ENCODE measurements at regions not wholly inside any gene's neighbourhood (a gene's known extent, or its start where the extent isn't known, plus 50 kb on each side); places are given as distances from the start of the nearest gene placed in this dataset.

DNA sequence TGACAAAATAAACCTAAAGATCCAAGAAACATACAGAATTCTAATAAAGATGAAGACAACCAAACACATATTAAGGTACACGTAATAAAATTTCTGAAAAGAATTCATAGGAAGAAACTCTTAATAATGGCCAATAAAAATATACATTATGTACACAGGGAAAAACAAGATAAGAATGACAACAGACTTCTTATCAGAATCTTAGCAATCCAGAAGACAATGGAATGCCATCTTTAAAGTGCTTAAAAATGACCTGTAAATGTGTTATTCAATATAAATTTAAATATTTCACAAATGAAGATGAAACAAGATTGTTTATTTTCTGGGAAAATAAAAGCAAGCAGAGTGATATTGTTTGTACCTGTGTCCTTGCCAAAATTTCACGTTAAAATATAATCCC lies 530.4 kb upstream of the PTBP2 start:
- CTCF ChIA-PET, result no interaction called here
- POLR2A ChIA-PET, result no interaction called here
- TF ChIP-seq CTCF (IDR thresholded peaks at IDR 0.05; ENCODE audit: control extremely low read depth, extremely low read depth, low read depth, missing control alignments), result no peak
- DNase-seq (ENCODE audit: extremely low spot score), result no peak

DNA sequence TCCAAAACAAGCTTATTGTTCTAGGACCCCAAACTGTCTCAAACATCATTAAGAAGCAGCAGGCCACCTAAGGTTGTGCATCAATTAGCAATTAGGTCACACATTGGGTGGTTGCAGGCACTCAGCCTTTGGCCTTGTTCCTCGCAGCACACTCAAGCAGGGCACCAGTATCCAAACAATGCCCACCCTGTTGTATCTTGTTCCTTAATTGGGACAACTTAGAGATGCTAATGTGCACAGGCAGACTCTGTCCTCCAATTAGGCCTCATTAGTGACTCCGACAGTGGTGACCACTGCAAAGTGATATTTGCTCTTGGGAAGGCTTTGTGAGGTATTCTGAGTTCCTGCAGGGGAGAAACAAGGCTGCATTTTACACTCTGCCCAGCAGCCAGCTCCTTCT lies 515.1 kb upstream of the PTBP2 start:
- ChIA-PET CTCF (no interaction called here), POLR2A (no interaction called here)
- no peak for TF ChIP-seq CTCF (IDR thresholded peaks at IDR 0.05; ENCODE audit: control extremely low read depth, extremely low read depth, low read depth, missing control alignments)
- no peak for DNase-seq (ENCODE audit: extremely low spot score)

DNA sequence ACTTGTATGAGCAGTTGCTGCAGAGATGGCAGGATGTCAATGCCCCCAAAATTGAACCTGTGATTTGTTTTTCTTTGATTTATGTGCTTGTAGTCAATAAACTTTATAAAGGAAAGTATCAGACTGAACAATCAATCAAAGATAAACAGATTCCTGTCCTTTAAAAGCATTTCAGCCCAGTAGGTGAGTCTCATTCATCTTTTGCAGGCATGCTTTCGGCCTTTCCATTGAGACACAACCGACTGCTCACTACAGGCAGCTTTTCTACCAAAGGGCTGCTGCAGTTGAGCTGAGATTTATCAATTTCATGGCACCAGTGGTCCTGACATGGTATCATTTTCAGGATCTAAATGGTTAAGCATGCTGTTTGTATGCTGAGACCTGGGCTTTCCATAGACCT lies 513.6 kb upstream of the PTBP2 start:
- ChIA-PET CTCF (no interaction called here), POLR2A (no interaction called here)
- DNase-seq (ENCODE audit: extremely low spot score), result no peak
- TF ChIP-seq CTCF (IDR thresholded peaks at IDR 0.05; ENCODE audit: control extremely low read depth, extremely low read depth, low read depth, missing control alignments), result no peak

- CTCF ChIA-PET, result interaction anchor here (1.5 to 1.8 kb wide), 2 partner anchors 9 to 10 kb away, joined by 5 read pairs; no protein-coding TSS in a partner anchor
- POLR2A ChIA-PET, result no interaction called here
- no peak for DNase-seq (ENCODE audit: extremely low spot score)
- no peak for TF ChIP-seq CTCF (IDR thresholded peaks at IDR 0.05; ENCODE audit: control extremely low read depth, extremely low read depth, low read depth, missing control alignments)
Observed at GRCh38 chr1:96208428-96208827, 513.2 kb upstream of the PTBP2 start.

- CTCF ChIA-PET, result interaction anchor here (1.4 to 1.8 kb wide), 3 partner anchors 9 to 19 kb away, joined by 3 to 5 read pairs (median 5); no protein-coding TSS in a partner anchor
- no peak for TF ChIP-seq CTCF (IDR thresholded peaks at IDR 0.05; ENCODE audit: control extremely low read depth, extremely low read depth, low read depth, missing control alignments)
- DNase-seq (ENCODE audit: extremely low spot score), result no peak
- POLR2A ChIA-PET, result no interaction called here
Observed at GRCh38 chr1:96210054-96210453, 511.5 kb upstream of the PTBP2 start.

- ChIA-PET POLR2A (no interaction called here), CTCF (interaction anchor here (1.4 kb wide), 1 partner anchor 25 kb away, joined by 5 read pairs; no protein-coding TSS in a partner anchor)
- no peak for TF ChIP-seq CTCF (IDR thresholded peaks at IDR 0.05; ENCODE audit: control extremely low read depth, extremely low read depth, low read depth, missing control alignments)
- DNase-seq (ENCODE audit: extremely low spot score), result no peak
Observed at GRCh38 chr1:96211202-96211601, 510.4 kb upstream of the PTBP2 start.

DNA sequence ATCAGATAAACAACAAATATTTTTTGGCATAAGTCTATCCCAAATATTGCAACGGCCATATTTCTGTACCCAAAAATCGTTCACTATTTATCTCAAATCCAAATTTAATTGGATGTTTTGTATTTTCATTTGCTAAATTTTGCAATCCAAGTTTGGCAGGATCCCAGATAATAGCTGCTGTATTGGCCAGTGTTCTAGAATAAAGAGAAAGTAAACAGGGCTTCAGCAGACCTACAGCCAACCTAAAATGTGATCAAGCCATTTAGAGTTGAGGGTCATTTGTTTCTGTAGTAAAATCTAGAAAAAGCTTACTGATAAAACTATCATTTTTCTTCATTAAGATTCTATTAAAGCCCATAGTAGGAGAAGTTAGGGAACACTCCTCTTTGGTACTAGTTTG lies 506.6 kb upstream of the PTBP2 start:
- no peak for DNase-seq (ENCODE audit: extremely low spot score)
- ChIA-PET POLR2A (no interaction called here), CTCF (no interaction called here)
- TF ChIP-seq CTCF (IDR thresholded peaks at IDR 0.05; ENCODE audit: control extremely low read depth, extremely low read depth, low read depth, missing control alignments), result no peak

Data from GM10248 (cell line).